ENCODE measurements at regions not wholly inside any gene's neighbourhood (a gene's known extent, or its start where the extent isn't known, plus 50 kb on each side); places are given as distances from the start of the nearest gene placed in this dataset.
"Not testable (repeated sequence)": the region's sequence is repeated elsewhere in the genome, so short reads cannot be mapped to it uniquely, and the experiment has no call there.

GRCh38 chr13:94902722-94903407 is 190.5 kb upstream of the SOX21 start:
- no peak for FAIRE-seq

GRCh38 chr13:94901070-94901469 is 188.7 kb upstream of the SOX21 start:
- no peak for FAIRE-seq

GRCh38 chr13:94896719-94897317 is 184.5 kb upstream of the SOX21 start:
- FAIRE-seq, result no peak

- no peak for FAIRE-seq
Observed at GRCh38 chr13:94896238-94896637, 183.9 kb upstream of the SOX21 start.

- FAIRE-seq, result no peak
Observed at GRCh38 chr13:94886191-94886590, 173.8 kb upstream of the SOX21 start.

- FAIRE-seq, result no peak
Observed at GRCh38 chr13:94880463-94880862, 168.1 kb upstream of the SOX21 start.

GRCh38 chr13:94878602-94879165 is 166.3 kb upstream of the SOX21 start:
- FAIRE-seq, result no peak

- FAIRE-seq, result no peak
Observed at GRCh38 chr13:94864474-94864873, 152.1 kb upstream of the SOX21 start.

- peak; percentile 30 for FAIRE-seq
Observed at GRCh38 chr13:94860981-94861407, 148.6 kb upstream of the SOX21 start.

- FAIRE-seq, result no peak
Observed at GRCh38 chr13:94859811-94860210, 147.5 kb upstream of the SOX21 start.

- no peak for FAIRE-seq
Observed at GRCh38 chr13:94859278-94859691, 146.9 kb upstream of the SOX21 start.

- no peak for FAIRE-seq
Observed at GRCh38 chr13:94858856-94859255, 146.5 kb upstream of the SOX21 start.

- no peak for FAIRE-seq
Observed at GRCh38 chr13:94854688-94855087, 142.3 kb upstream of the SOX21 start.

- no peak for FAIRE-seq
Observed at GRCh38 chr13:94851576-94851975, 139.2 kb upstream of the SOX21 start.

- peak; percentile 33 for FAIRE-seq
Observed at GRCh38 chr13:94849254-94849653, 136.9 kb upstream of the SOX21 start.

- FAIRE-seq, result no peak
Observed at GRCh38 chr13:94842901-94843300, 130.6 kb upstream of the SOX21 start.

GRCh38 chr13:94837056-94837455 is 124.7 kb upstream of the SOX21 start:
- FAIRE-seq, result not testable (repeated sequence)

GRCh38 chr13:94829837-94830365 is 117.6 kb upstream of the SOX21 start:
- no peak for FAIRE-seq

- FAIRE-seq, result no peak
Observed at GRCh38 chr13:94829185-94829836, 117.0 kb upstream of the SOX21 start.

- FAIRE-seq, result no peak
Observed at GRCh38 chr13:94827566-94827965, 115.2 kb upstream of the SOX21 start.

- no peak for FAIRE-seq
Observed at GRCh38 chr13:94825507-94825906, 113.2 kb upstream of the SOX21 start.

- no peak for FAIRE-seq
Observed at GRCh38 chr13:94824601-94825000, 112.3 kb upstream of the SOX21 start.

- no peak for FAIRE-seq
Observed at GRCh38 chr13:94822356-94822755, 110.0 kb upstream of the SOX21 start.

- no peak for FAIRE-seq
Observed at GRCh38 chr13:94816256-94816655, 103.9 kb upstream of the SOX21 start.

Measured in islet of Langerhans (tissue), 1 donor.